ENCODE measurements at regions not wholly inside any gene's neighbourhood (a gene's known extent, or its start where the extent isn't known, plus 50 kb on each side); places are given as distances from the start of the nearest gene placed in this dataset.

GRCh38 chr13:50692396-50692915 is 151.0 kb downstream of the DLEU7 start:
- Histone ChIP-seq H3K9me3 (ENCODE audit: control insufficient read depth, insufficient read depth, low read depth, low read length) (no peaks in the 10 kb centered on the region), H3K4me3 (ENCODE audit: low read depth, low read length) (no peak overlapping the region), H3K27ac (ENCODE audit: extremely low read depth, low read depth, low read length) (no peak overlapping the region), H3K36me3 (ENCODE audit: control insufficient read depth in 2 of 2, insufficient read depth in 1 of 2, low read length in 2 of 2) (no peaks in the 10 kb centered on the region), H3K4me1 (ENCODE audit: control insufficient read depth, insufficient read depth, low read length) (peaks cover 4% of the 10 kb centered on the region)
- ChIA-PET POLR2A (no interaction called here), CTCF (interaction anchor here (0.6 kb wide), 1 partner anchor 20 kb away, joined by 5 read pairs; no protein-coding TSS in a partner anchor)
- TF ChIP-seq ZNF324 (tag by site-specific recombination; IDR thresholded peaks at IDR 0.05): no peak
- TF ChIP-seq ZNF629 (tag by site-specific recombination; IDR thresholded peaks at IDR 0.05): no peak
- no peak for TF ChIP-seq ZNF48 (tag by site-specific recombination; IDR thresholded peaks at IDR 0.05)
- no peak for TF ChIP-seq MEIS1 (CRISPR knock-in tag; IDR thresholded peaks at IDR 0.05; ENCODE audit: borderline replicate concordance)
- TF ChIP-seq ZNF664 (tag by site-specific recombination; IDR thresholded peaks at IDR 0.05): peak; percentile 91
- TF ChIP-seq, protein P1, sequence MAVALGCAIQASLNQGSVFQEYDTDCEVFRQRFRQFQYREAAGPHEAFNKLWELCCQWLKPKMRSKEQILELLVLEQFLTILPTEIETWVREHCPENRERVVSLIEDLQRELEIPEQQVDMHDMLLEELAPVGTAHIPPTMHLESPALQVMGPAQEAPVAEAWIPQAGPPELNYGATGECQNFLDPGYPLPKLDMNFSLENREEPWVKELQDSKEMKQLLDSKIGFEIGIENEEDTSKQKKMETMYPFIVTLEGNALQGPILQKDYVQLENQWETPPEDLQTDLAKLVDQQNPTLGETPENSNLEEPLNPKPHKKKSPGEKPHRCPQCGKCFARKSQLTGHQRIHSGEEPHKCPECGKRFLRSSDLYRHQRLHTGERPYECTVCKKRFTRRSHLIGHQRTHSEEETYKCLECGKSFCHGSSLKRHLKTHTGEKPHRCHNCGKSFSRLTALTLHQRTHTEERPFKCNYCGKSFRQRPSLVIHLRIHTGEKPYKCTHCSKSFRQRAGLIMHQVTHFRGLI (tag by site-specific recombination; IDR thresholded peaks at IDR 0.05): no peak

- Histone ChIP-seq H3K36me3 (ENCODE audit: control insufficient read depth in 2 of 2, insufficient read depth in 1 of 2, low read length in 2 of 2) (no peaks in the 10 kb centered on the region), H3K4me3 (ENCODE audit: low read depth, low read length) (no peak overlapping the region), H3K4me1 (ENCODE audit: control insufficient read depth, insufficient read depth, low read length) (peaks cover 4% of the 10 kb centered on the region), H3K9me3 (ENCODE audit: control insufficient read depth, insufficient read depth, low read depth, low read length) (no peaks in the 10 kb centered on the region), H3K27ac (ENCODE audit: extremely low read depth, low read depth, low read length) (no peak overlapping the region)
- CTCF ChIA-PET: no interaction called here
- no peak for TF ChIP-seq ZNF10 (tag by site-specific recombination; IDR thresholded peaks at IDR 0.05)
- TF ChIP-seq ZNF184 (tag by site-specific recombination; IDR thresholded peaks at IDR 0.05): no peak
- POLR2A ChIA-PET: no interaction called here
Observed at GRCh38 chr13:50693727-50694126, 149.8 kb downstream of the DLEU7 start.

- POLR2A ChIA-PET: no interaction called here
- no peaks in the 10 kb centered on the region for H3K36me3 ChIP-seq (ENCODE audit: control insufficient read depth in 2 of 2, insufficient read depth in 1 of 2, low read length in 2 of 2)
- no peak overlapping the region for H3K4me3 ChIP-seq (ENCODE audit: low read depth, low read length)
- CTCF ChIA-PET: no interaction called here
- no peak for TF ChIP-seq ZNF548 (tag by site-specific recombination; IDR thresholded peaks at IDR 0.05)
- TF ChIP-seq, protein P2, sequence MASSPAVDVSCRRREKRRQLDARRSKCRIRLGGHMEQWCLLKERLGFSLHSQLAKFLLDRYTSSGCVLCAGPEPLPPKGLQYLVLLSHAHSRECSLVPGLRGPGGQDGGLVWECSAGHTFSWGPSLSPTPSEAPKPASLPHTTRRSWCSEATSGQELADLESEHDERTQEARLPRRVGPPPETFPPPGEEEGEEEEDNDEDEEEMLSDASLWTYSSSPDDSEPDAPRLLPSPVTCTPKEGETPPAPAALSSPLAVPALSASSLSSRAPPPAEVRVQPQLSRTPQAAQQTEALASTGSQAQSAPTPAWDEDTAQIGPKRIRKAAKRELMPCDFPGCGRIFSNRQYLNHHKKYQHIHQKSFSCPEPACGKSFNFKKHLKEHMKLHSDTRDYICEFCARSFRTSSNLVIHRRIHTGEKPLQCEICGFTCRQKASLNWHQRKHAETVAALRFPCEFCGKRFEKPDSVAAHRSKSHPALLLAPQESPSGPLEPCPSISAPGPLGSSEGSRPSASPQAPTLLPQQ (tag by site-specific recombination; IDR thresholded peaks at IDR 0.05): no peak
- peak; percentile 61 for TF ChIP-seq ZNF341 (tag by site-specific recombination; IDR thresholded peaks at IDR 0.05; ENCODE audit: low read depth)
- TF ChIP-seq HOXC10 (CRISPR knock-in tag; IDR thresholded peaks at IDR 0.05): no peak
- H3K4me1 ChIP-seq (ENCODE audit: control insufficient read depth, insufficient read depth, low read length): peaks cover 7% of the 10 kb centered on the region
- no peak overlapping the region for H3K27ac ChIP-seq (ENCODE audit: extremely low read depth, low read depth, low read length)
- no peaks in the 10 kb centered on the region for H3K9me3 ChIP-seq (ENCODE audit: control insufficient read depth, insufficient read depth, low read depth, low read length)
Observed at GRCh38 chr13:50697746-50698539, 145.5 kb downstream of the DLEU7 start.

GRCh38 chr13:50699874-50700663 is 143.4 kb downstream of the DLEU7 start:
- no peak for TF ChIP-seq ZNF404 (tag by site-specific recombination; IDR thresholded peaks at IDR 0.05)
- TF ChIP-seq, protein P3, sequence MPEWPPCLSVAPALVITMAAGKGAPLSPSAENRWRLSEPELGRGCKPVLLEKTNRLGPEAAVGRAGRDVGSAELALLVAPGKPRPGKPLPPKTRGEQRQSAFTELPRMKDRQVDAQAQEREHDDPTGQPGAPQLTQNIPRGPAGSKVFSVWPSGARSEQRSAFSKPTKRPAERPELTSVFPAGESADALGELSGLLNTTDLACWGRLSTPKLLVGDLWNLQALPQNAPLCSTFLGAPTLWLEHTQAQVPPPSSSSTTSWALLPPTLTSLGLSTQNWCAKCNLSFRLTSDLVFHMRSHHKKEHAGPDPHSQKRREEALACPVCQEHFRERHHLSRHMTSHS (tag by site-specific recombination; IDR thresholded peaks at IDR 0.05): no peak
- TF ChIP-seq, protein P4, sequence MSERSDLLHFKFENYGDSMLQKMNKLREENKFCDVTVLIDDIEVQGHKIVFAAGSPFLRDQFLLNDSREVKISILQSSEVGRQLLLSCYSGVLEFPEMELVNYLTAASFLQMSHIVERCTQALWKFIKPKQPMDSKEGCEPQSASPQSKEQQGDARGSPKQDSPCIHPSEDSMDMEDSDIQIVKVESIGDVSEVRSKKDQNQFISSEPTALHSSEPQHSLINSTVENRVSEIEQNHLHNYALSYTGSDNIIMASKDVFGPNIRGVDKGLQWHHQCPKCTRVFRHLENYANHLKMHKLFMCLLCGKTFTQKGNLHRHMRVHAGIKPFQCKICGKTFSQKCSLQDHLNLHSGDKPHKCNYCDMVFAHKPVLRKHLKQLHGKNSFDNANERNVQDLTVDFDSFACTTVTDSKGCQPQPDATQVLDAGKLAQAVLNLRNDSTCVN (tag by site-specific recombination; optimal IDR thresholded peaks at IDR 0.05): no peak
- TF ChIP-seq ZBTB48 (tag by site-specific recombination; IDR thresholded peaks at IDR 0.05): 0 out of 2 replicates have a peak, but pooled peaks have one; percentile 38
- ChIA-PET CTCF (interaction anchor here (0.5 to 0.7 kb wide), 2 partner anchors 109 to 741 kb away, joined by 3 to 4 read pairs; no protein-coding TSS in a partner anchor), POLR2A (no interaction called here)
- Histone ChIP-seq H3K36me3 (ENCODE audit: control insufficient read depth in 2 of 2, insufficient read depth in 1 of 2, low read length in 2 of 2) (no peaks in the 10 kb centered on the region), H3K4me3 (ENCODE audit: low read depth, low read length) (no peak overlapping the region), H3K4me1 (ENCODE audit: control insufficient read depth, insufficient read depth, low read length) (peaks cover 7% of the 10 kb centered on the region), H3K27ac (ENCODE audit: extremely low read depth, low read depth, low read length) (no peak overlapping the region), H3K9me3 (ENCODE audit: control insufficient read depth, insufficient read depth, low read depth, low read length) (no peaks in the 10 kb centered on the region)

Data from HEK293 (cell line).